RWPE2 (cell line): ENCODE measurements at regions not wholly inside any gene's neighbourhood (a gene's known extent, or its start where the extent isn't known, plus 50 kb on each side); places are given as distances from the start of the nearest gene placed in this dataset.

ENCODE experiments used
- ATAC-seq: fragments of 200-7000 bp; cut with Tn5 transposase; 3 replicates; pipeline ENCODE4 v1.9.1; 2021; ENCODE audit warnings: low read depth
- DNase-seq: peaks from one replicate; pipeline ENCODE4 v3.0.0-alpha.2; 2020; ENCODE audit warnings: low spot score
- H3K27ac ChIP-seq: fragments of 450-650 bp; 2 replicates; pipeline ENCODE4 v1.5.1; 2017; ENCODE audit warnings: mild to moderate bottlenecking; ENCODE audit not compliant: poor library complexity, severe bottlenecking
- H3K27me3 ChIP-seq: fragments of 250-450 bp; sonication (Bioruptor Pico); 2 replicates; pipeline ENCODE4 v1.5.1; 2021; ENCODE audit warnings: mild to moderate bottlenecking, moderate library complexity; ENCODE audit not compliant: insufficient read depth, poor library complexity, severe bottlenecking
- H3K36me3 ChIP-seq: fragments of 250-450 bp; sonication (Bioruptor Pico); 2 replicates; pipeline ENCODE4 v1.5.1; 2020; ENCODE audit warnings: low read depth, mild to moderate bottlenecking, moderate library complexity
- H3K4me1 ChIP-seq: fragments of 250-450 bp; sonication (Bioruptor Pico); 2 replicates; pipeline ENCODE4 v1.5.1; 2021; ENCODE audit warnings: mild to moderate bottlenecking, moderate library complexity; ENCODE audit not compliant: insufficient read depth, poor library complexity, severe bottlenecking
- H3K4me3 ChIP-seq: fragments of 250-450 bp; sonication (Bioruptor Pico); 2 replicates; pipeline ENCODE4 v1.5.1; 2021; ENCODE audit warnings: mild to moderate bottlenecking, moderate library complexity; ENCODE audit not compliant: severe bottlenecking
- H3K9me3 ChIP-seq: fragments of 250-450 bp; sonication (Bioruptor Pico); 2 replicates; pipeline ENCODE4 v1.5.1; 2021; ENCODE audit warnings: mild to moderate bottlenecking, moderate library complexity; ENCODE audit not compliant: severe bottlenecking
- TF ChIP-seq, protein P1 (sequence below): fragments of 450-650 bp; IDR thresholded peaks from one replicate; pipeline ENCODE4 v1.5.1; 2017; ENCODE audit warnings: mild to moderate bottlenecking, moderate library complexity; ENCODE audit not compliant: poor library complexity, severe bottlenecking

DNA sequence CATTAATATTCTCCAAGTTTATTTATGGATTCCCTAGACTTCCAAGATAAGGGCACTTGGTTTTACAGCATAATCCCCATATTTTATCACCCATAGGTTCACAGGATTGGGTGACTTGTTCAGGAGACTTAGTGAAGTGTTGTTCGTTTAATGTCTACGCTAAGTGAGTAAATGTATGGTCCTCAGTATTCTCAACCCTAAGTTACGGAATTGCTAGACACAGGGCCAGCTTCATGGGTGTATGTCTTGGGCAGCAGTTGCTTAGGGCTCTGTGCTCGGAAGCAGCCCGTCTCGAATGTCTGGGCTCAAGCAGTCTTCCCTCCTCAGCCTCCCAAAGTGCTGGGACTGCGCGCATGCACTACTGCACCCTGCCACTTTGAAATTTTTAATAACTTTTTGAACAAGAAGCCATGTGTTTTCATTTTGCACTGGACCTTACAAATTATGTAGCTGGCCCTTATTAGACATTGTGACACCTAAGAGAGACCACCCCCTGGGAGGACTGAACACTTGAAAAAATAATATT lies 91.5 kb upstream of the ZNF217 start:
- Histone ChIP-seq H3K4me1 (no peaks in the 10 kb centered on the region), H3K9me3 (no peaks in the 10 kb centered on the region), H3K27ac (no peak overlapping the region), H3K36me3 (no peaks in the 10 kb centered on the region), H3K27me3 (no peaks in the 10 kb centered on the region), H3K4me3 (no peak overlapping the region)
- DNase-seq = no peak
- TF ChIP-seq, protein P1, sequence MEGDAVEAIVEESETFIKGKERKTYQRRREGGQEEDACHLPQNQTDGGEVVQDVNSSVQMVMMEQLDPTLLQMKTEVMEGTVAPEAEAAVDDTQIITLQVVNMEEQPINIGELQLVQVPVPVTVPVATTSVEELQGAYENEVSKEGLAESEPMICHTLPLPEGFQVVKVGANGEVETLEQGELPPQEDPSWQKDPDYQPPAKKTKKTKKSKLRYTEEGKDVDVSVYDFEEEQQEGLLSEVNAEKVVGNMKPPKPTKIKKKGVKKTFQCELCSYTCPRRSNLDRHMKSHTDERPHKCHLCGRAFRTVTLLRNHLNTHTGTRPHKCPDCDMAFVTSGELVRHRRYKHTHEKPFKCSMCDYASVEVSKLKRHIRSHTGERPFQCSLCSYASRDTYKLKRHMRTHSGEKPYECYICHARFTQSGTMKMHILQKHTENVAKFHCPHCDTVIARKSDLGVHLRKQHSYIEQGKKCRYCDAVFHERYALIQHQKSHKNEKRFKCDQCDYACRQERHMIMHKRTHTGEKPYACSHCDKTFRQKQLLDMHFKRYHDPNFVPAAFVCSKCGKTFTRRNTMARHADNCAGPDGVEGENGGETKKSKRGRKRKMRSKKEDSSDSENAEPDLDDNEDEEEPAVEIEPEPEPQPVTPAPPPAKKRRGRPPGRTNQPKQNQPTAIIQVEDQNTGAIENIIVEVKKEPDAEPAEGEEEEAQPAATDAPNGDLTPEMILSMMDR = no peak
- 0 out of 3 replicates have a peak, but pooled peaks have one; percentile 21 for ATAC-seq

DNA sequence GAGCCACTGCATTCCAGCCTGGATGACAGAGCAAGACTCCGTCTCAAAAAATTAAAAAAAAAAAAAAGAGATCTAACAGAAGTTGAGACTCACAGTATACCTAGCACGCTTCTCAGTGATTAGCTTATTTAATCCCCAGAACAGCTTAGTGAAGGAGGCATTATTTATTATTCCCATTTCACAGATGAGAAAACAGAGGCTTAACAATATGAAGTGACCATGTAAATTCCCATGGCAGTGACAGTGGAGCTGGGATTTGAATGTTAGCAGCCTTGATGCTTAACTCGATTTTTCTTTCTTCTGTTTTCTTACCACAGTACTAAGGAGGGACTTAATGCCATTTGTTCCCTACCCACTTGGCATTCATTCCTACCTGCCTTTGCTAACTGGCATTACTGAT lies 89.9 kb upstream of the ZNF217 start:
- no peaks in the 10 kb centered on the region for H3K36me3 ChIP-seq
- H3K9me3 ChIP-seq = no peaks in the 10 kb centered on the region
- ATAC-seq = no peak
- TF ChIP-seq, protein P1 = no peak
- H3K27me3 ChIP-seq = no peaks in the 10 kb centered on the region
- no peak overlapping the region for H3K4me3 ChIP-seq
- DNase-seq = no peak
- H3K4me1 ChIP-seq = peaks cover 6% of the 10 kb centered on the region
- no peak overlapping the region for H3K27ac ChIP-seq

DNA sequence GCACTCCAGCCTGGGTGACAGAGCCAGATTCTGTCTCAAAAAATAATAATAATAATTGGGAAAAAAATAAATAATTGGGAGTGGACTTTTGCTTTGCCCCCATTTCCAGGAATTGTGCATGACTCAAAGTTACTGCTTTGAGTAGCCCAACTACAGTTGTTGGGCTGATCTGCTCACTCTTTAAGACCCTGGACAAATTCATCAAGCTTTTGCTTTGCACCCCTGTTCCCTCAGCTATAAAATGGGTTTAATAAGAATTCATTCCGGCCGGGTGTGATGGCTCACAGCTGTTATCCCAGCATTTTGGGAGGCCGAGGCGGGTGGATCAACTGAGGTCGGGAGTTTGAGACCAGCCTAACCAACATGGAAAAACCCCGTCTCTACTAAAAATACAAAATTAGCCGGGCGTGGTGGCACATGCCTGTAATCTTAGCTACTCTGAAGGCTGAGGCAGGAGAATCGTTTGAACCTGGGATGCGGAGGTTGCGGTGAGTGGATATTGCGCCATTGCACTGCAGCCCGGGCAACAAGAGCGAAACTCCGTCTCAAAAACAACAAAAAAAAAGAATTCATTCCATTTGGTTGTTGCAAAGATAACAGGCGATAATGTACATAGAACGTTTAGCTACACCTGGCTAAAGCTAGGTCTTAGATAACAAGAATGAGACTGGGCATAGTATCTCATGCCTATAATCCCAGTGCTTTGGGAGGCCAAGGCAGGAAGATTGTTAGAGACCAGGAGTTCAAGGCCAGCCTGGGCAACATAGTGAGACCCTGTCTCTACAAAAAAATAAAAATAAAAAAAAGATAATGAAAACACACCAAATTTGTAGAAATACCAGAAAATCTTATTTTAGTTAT lies 87.9 kb upstream of the ZNF217 start:
- no peaks in the 10 kb centered on the region for H3K36me3 ChIP-seq
- no peaks in the 10 kb centered on the region for H3K27me3 ChIP-seq
- H3K9me3 ChIP-seq = no peaks in the 10 kb centered on the region
- peaks cover 6% of the 10 kb centered on the region for H3K4me1 ChIP-seq
- DNase-seq (no peak), ATAC-seq (no peak)
- H3K27ac ChIP-seq = no peak overlapping the region
- TF ChIP-seq, protein P1 = no peak
- H3K4me3 ChIP-seq = no peak overlapping the region

DNA sequence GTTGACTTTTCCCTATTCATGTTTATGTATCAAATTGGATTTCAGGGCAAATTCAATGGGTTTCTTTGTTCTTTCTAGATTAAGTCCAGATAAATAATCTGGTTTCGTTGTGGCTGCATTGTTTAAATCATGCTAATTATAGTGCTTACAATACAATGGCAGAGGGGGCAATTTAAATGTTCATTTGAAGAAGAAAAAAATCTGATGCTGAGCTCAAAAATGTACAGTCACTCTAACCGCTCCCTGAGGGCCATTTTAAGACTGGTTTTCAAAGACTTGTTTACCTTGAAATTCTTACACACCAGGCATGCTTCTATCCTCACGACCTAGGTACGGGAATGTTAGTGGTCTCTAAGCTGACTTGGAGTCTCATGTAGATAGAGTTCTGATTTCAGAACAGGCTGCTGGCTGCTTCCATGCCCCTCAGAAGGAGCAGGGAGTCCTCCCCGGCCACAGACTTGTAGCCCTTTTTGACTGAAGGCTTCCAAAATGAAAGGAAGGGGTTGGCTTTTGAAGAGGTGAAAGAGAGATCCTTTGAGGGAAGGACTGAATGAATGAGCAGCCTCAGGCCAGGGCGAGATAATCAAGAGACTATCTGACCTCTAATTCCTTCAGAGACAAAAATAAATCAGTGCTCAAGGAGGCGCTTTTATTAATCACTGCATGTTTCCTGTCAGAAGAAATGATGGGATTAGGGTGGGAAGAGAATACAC lies 86.1 kb upstream of the ZNF217 start:
- Histone ChIP-seq H3K4me1 (peaks cover 6% of the 10 kb centered on the region), H3K27ac (no peak overlapping the region), H3K27me3 (no peaks in the 10 kb centered on the region), H3K9me3 (no peaks in the 10 kb centered on the region), H3K4me3 (no peak overlapping the region), H3K36me3 (no peaks in the 10 kb centered on the region)
- ATAC-seq (no peak), DNase-seq (no peak)
- TF ChIP-seq, protein P1 = no peak
